ENCODE measurements at regions not wholly inside any gene's neighbourhood (a gene's known extent, or its start where the extent isn't known, plus 50 kb on each side); places are given as distances from the start of the nearest gene placed in this dataset.

- H3K36me3 ChIP-seq (ENCODE audit: control insufficient read depth in 1 of 2, insufficient read depth in 2 of 2, low read length in 2 of 2): no peaks in the 10 kb centered on the region
- no peak overlapping the region for H2AFZ ChIP-seq (ENCODE audit: low read depth, low read length, poor library complexity, severe bottlenecking)
- no peaks in the 10 kb centered on the region for H3K9me3 ChIP-seq (ENCODE audit: control insufficient read depth in 1 of 2, insufficient read depth in 1 of 2, low read depth in 1 of 2, low read length in 2 of 2)
- no peaks in the 10 kb centered on the region for H4K20me1 ChIP-seq (ENCODE audit: insufficient read depth)
- BruUV-seq (replicated peaks): no TSS peak
- TF ChIP-seq MAX (IDR thresholded peaks at IDR 0.05): no peak
- no peak for TF ChIP-seq SIN3A (IDR thresholded peaks at IDR 0.05; ENCODE audit: low read depth)
- TF ChIP-seq YY1 (IDR thresholded peaks at IDR 0.05; ENCODE audit: extremely low read depth, insufficient replicate concordance, low read depth, low read length): no peak
- TF ChIP-seq ZNF274 (IDR thresholded peaks at IDR 0.05; ENCODE audit: low read depth, low read length): no peak
- TF ChIP-seq CEBPB (IDR thresholded peaks at IDR 0.05; ENCODE audit: low read depth): no peak
- TF ChIP-seq RAD21 (IDR thresholded peaks at IDR 0.05; ENCODE audit: low read depth): no peak
- TF ChIP-seq JUND (IDR thresholded peaks at IDR 0.05): no peak
- TF ChIP-seq CTCF (IDR thresholded peaks at IDR 0.05 in 2 of 3, conservative IDR thresholded peaks at IDR 0.05 in 1 of 3; ENCODE audit: borderline replicate concordance in 1 of 3, insufficient read depth in 1 of 3, low read depth in 2 of 3, low read length in 2 of 3): no peak
- no peak for TF ChIP-seq ZFX (IDR thresholded peaks at IDR 0.05)
- TF ChIP-seq POLR2AphosphoS5 (IDR thresholded peaks at IDR 0.05; ENCODE audit: low read depth, low read length): no peak
- TF ChIP-seq, protein P1, sequence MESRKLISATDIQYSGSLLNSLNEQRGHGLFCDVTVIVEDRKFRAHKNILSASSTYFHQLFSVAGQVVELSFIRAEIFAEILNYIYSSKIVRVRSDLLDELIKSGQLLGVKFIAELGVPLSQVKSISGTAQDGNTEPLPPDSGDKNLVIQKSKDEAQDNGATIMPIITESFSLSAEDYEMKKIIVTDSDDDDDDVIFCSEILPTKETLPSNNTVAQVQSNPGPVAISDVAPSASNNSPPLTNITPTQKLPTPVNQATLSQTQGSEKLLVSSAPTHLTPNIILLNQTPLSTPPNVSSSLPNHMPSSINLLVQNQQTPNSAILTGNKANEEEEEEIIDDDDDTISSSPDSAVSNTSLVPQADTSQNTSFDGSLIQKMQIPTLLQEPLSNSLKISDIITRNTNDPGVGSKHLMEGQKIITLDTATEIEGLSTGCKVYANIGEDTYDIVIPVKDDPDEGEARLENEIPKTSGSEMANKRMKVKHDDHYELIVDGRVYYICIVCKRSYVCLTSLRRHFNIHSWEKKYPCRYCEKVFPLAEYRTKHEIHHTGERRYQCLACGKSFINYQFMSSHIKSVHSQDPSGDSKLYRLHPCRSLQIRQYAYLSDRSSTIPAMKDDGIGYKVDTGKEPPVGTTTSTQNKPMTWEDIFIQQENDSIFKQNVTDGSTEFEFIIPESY (IDR thresholded peaks at IDR 0.05; ENCODE audit: extremely low read depth, insufficient replicate concordance, low read length): no peak
- no peak for TF ChIP-seq EGR1 (IDR thresholded peaks at IDR 0.05; ENCODE audit: low read depth)
- TF ChIP-seq EZH2 (IDR thresholded peaks at IDR 0.05): no peak
- TF ChIP-seq EZH2phosphoT487 (IDR thresholded peaks at IDR 0.05; ENCODE audit: borderline replicate concordance): no peak
- TF ChIP-seq, protein P2, sequence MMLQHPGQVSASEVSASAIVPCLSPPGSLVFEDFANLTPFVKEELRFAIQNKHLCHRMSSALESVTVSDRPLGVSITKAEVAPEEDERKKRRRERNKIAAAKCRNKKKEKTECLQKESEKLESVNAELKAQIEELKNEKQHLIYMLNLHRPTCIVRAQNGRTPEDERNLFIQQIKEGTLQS (IDR thresholded peaks at IDR 0.05): no peak
- TF ChIP-seq ELF1 (IDR thresholded peaks at IDR 0.05; ENCODE audit: borderline replicate concordance, low read depth): no peak
- no peak for TF ChIP-seq SP1 (IDR thresholded peaks at IDR 0.05; ENCODE audit: low read depth)
- no peak for TF ChIP-seq REST (IDR thresholded peaks at IDR 0.05; ENCODE audit: low read depth)
- TF ChIP-seq CBX3 (IDR thresholded peaks at IDR 0.05; ENCODE audit: low read depth): no peak
- TF ChIP-seq FOSL1 (IDR thresholded peaks at IDR 0.05; ENCODE audit: low read depth): no peak
- DNase-seq (ENCODE audit: low read depth, low spot score) (no peak), ATAC-seq (no peak)
- H3K9ac ChIP-seq (ENCODE audit: low read length): no peak overlapping the region
- intact Hi-C loops (cut with micrococcal nuclease): no loop called here
- no peaks in the 10 kb centered on the region for H3K9me2 ChIP-seq (ENCODE audit: insufficient read depth)
- no peak overlapping the region for H3K27ac ChIP-seq (ENCODE audit: low read depth, low read length)
- H3K4me2 ChIP-seq (ENCODE audit: low read length): no peak overlapping the region
- no peak overlapping the region for H3K4me3 ChIP-seq (replicated peaks in 1 of 2; ENCODE audit: low read depth in 1 of 2, low read length in 2 of 2)
- H3K79me2 ChIP-seq (ENCODE audit: insufficient read depth, low read length): no peaks in the 10 kb centered on the region
- RAD21 ChIA-PET (ENCODE audit: low non-redundant PET in 1 of 2, low total read pairs in 2 of 2, uncharacterized antibody in 2 of 2, unreplicated experiment in 2 of 2): no interaction called here
- H3K4me1 ChIP-seq (ENCODE audit: control insufficient read depth in 1 of 2, insufficient read depth in 2 of 2, low read length in 2 of 2): peaks cover 0 to 7% of the 10 kb centered on the region in 2 experiments; a peak in 1 of 4 replicates
- no peaks in the 10 kb centered on the region for H3K27me3 ChIP-seq (ENCODE audit: insufficient read depth, low read length)
- POLR2A ChIA-PET: no interaction called here
- CTCF ChIA-PET: interaction anchor here (1.5 kb wide), 1 partner anchor 232 kb away, joined by 3 read pairs; no protein-coding TSS in a partner anchor
Measured at GRCh38 chr1:67528141-67528540, 97.9 kb upstream of the SERBP1 start.
